ENCODE measurements at regions not wholly inside any gene's neighbourhood (a gene's known extent, or its start where the extent isn't known, plus 50 kb on each side); places are given as distances from the start of the nearest gene placed in this dataset.
"Not testable (repeated sequence)": the region's sequence is repeated elsewhere in the genome, so short reads cannot be mapped to it uniquely, and the experiment has no call there.

DNA sequence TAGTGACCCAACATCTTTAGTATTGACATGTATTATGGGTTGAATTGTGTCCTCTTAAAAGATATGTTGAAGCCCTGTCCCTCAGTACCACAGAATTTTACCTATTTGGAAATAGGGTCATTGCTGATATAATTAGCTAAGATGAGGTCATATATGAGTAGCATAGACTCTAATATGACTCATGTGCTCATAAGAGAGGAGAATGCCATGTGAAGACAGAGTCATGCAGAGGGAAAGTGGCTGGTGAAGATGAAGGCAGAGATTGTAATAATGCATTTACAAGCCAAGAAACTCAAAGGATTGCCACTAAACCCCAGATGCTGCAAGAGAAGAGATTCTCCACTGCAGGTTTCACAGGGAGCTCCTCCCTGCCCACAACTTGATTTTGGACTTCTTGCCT lies 496.4 kb downstream of the KIF20B start:
- DNase-seq, result no peak

DNA sequence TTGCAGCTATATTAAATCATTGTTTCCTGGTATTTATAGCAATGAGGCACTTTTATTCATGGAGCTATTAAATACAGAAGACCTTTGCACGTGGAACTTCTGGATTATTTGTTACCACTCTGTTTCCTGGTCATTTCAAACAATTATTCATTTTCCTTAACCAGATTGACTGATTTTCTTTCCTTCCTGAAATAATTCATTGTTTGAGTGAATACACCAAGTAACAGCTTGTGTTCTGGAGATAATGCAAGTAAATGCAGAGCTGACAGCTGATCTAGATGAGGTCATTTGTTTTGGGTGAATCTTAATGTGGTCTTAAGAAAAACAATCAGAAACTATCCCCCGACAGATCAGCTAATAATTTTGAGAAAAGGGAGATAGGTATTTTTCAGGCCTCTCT lies 497.7 kb downstream of the KIF20B start:
- DNase-seq, result no peak

DNA sequence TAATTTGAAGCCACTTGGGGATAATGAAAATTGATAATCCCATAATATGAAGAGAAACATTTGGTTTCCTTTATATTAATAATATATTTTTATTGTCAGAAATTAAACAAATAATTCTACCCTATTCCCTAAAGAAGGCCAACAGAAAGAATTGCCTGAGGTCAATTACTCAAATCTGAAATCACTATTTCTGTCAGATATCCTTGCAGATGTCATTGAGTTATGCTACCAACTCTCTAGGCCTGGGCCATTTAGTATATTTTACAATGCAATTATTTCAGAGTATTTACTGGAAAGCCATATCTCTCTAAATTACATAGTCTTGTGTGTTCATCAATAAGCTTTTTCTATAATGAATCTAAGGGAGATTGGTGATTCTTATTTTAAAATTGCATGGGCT lies 498.1 kb downstream of the KIF20B start:
- no peak for DNase-seq

DNA sequence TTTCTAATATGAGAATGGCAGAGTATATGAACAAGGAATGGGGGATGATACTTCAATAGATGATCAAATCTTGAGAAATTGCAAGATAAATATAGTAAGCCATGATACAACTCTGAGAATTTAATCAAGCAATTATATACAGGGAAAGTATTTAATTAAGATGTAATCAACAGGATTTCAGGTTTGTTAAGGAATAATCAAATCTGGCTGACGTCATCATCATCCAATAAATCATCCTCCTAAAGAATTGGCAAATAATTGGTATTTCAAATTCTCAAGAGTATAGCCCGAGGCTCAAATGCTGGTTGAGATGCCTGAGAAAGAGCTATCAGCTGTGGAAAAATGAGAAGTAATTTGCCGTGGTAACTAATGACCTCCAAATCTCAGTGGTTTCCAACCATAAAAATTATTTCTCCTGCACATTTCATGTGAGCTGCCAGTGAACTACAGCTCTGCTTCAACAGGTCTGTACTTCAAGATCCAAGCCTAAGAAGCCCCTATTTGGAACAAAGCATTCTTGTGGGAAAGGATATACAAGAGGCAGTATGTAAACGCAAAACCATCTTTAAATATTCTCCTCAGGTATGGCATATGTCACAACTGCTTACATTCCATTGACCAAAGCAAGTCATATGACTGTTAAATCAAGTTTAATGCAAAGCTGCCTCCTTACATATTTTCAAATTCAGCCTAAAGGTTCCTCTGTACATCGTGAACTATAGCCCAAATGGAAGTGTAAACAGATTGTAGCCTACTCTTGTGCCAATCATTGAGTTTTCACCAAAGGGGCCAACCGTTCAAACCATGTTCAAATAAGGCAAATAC lies 503.0 kb downstream of the KIF20B start:
- DNase-seq, result no peak

DNA sequence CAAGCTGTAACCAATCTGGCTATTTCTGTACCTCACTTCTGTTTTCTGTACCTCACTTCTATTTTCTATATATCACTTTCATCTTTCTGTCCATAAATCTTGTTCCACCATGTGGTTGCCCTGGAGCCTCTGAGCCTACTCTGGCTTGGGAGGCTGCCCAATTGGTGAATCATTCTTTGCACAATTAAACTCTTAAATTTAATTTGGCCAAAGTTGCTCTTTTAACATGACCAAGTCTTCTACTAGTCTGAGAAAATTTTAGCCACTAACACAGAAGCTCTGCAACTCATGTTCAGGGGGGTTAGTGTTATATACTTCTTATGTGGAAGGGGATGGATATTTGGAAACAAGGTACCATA lies 503.5 kb downstream of the KIF20B start:
- no peak for DNase-seq

DNA sequence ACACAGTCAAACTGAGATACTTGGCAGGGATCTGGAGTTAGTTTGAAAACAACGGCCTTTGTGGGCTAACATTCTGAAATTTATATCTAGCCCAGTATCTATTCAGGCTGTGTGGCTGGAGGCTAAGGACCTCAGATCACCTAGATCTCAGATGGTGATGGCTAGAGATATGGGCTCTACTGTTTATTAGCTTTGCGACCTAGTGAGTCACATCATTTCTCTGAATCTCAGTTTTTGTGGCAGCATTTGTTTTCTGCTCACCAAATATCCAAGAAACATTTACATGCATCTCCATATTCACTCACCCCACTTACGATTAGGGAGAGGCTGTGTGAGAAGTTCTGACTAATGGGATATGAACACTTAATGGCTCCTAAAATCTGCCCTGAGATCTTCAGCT lies 503.9 kb downstream of the KIF20B start:
- no peak for DNase-seq

DNA sequence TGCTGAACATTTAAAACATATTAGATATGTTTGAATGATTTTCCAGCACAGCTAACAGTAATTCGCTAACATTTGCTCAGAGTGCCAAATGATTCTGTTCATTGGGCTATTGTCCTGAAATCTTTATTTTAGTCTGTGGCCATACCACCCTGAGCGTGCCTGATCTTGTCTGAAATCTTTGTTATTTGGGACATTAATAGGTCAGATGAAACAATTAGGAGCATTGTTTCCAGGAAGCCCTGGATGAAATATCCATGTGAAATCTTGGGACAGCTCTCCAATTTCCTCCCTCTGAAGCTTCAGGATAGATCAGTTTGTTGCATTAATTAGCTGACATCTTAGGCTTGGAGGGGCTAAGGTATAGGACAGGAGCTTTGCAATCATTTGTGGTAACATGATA lies 512.0 kb downstream of the KIF20B start:
- no peak for DNase-seq

DNA sequence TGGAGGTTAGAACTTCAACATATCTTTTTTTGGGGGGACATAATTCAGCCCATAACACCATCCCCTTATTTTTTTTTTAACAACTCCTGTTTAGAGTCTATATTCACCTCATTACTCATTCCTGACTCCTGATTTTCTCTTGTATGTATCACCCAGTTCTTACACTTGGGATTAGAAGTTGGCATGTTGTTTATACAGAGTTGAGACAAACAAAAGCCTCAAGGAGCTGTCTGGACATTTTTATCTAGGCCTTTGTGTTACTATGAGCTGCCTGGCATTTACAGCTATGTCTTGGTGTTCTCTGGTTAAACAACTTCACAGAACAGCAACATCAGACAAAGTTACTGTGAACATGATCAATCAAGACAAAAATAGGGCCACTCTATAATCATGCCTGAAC lies 517.5 kb downstream of the KIF20B start:
- no peak for DNase-seq

DNA sequence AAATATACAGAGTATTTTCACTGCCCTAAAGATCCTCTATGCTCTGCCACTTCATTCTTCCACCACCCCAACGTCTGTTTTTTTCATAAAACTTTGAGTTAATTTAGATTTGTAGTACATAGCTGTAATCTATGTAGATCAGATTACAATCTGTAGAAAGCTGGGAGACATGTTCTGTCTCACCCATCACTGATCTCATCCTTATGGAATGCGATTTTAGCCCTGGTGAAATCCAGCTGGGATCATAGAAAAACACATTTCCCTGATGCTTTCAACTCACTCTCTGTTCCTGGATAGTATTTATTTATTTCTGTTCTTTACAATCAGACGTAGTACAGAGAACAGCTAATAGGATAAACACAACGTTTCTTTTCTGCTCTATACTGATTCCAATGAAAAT lies 521.0 kb downstream of the KIF20B start:
- no peak for DNase-seq

DNA sequence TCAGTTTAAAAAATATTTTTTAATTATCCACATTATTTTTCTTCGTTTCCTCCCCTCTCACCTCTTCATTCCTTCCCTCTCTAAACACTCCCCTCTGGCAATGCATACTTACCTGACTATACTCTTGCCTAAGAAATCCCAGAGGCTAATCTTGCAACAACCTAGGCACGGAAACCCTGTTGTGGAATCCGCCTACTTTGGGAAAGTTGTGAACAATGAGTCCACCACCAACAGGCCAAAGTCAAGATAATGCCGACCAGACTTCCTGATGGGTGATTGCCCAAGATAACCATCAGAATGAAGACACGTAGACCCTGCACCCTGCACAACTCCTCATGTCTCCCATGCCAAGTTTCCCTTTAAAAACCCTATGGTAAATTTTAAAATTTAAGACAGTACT lies 521.5 kb downstream of the KIF20B start:
- DNase-seq, result no peak

DNA sequence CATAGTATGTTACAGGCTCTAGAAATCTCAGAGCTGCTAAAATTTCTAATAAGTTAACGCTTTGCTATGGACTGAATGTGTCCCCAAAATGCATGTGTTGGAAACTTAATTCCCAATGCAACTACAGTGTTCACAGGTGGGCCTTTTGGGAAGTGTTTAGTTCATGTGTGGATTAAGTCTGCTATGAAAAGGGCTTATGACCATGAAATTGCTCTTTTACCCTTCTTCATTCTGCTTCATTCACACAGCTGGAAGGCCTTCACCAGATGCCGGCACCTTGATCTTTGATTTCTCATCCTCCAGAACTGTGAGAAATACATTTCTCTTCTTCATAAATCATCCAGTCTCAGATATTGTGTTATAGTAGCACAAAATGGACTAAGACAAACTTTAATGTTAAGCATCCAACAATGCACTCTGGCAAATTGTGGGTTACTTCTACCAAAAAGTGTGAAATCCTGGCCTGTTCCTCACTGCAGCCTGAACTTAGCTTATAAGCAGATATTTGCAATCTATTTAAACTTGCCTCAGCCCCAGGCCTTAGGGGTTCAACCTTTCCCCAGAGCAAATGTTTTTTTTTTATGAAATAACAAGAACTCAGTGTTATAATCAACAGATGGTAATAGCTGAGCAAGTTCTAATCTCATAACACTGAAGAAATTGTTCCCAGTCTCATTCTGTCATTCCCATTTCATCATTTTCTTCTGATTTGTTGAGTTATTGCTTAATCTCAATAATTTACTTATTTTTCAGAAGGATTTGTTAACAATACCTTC lies 523.6 kb downstream of the KIF20B start:
- no peak for DNase-seq

DNA sequence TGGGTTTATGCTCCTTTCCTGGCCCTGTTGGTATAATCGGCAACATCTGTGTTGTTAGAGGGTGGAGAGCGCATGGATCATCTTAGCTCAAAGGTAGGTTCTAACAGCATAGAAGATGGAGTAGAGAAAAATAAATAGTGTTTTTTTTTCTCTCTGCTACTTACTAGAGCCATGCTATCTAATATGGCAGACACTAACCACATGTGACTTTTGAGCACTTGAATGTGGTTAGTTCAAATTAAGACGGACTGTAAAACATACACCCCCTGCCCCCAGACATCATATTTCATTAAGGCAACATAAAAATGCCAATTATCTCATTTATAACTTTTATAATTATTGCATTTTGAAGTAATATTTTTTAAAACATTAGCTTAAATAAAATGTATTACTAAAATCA lies 525.1 kb downstream of the KIF20B start:
- DNase-seq, result no peak

DNA sequence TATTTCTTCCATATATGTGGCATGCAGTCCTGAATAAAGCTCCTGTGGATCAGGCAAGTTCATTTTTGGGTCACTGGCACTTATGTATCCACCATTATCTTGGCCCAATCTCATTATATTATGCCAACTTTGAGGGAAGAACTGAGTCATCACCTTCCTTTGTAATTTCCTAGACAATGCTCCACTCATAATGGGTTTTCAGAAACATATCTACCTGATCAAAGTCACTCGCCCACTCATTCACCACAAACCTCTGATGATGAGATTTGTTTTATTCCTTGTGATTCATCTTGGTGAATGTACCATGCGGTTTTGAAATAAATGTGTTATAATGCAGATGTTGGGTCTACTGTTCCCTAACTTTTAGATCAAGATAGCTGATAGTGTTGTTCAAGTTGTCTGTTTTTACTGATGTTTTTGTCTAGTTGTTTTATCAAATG lies 525.8 kb downstream of the KIF20B start:
- peak; percentile 78 for DNase-seq

DNA sequence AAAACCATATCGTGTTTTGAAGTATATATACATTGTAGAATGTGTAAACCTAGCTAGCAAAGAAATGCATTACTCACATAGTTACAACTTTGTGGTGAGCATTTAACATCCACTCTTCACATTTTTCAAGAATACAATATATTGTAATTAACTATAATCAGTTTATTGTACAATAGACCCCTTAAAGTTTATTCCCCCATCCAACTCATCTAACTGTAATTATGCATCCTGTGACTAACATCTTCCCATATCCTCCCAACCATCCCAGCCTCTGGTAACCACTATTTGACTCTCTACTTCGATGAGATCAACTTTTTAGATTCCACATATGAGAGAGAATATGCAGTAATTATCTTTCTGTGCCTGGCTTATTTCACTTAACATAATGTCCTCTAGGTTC lies 526.4 kb downstream of the KIF20B start:
- DNase-seq, result no peak

DNA sequence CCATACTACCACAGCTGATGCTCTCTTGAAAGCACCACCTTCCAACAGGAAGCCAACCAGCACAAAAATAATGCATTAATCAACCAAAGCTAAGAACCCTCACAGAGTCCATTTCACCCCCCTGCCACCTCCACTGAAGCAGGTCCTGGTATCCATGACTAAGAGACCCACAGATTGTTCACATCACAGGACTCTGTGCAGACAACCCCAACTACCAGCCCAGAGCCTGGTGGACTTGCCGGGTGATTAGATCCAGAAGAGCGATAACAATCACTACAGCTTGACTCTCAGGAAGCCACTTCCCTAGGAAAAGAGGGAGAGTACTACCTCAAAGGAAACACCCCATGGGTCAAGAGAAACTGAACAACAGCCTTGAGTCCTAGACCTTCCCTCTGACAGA lies 528.1 kb downstream of the KIF20B start:
- DNase-seq, result no peak

DNA sequence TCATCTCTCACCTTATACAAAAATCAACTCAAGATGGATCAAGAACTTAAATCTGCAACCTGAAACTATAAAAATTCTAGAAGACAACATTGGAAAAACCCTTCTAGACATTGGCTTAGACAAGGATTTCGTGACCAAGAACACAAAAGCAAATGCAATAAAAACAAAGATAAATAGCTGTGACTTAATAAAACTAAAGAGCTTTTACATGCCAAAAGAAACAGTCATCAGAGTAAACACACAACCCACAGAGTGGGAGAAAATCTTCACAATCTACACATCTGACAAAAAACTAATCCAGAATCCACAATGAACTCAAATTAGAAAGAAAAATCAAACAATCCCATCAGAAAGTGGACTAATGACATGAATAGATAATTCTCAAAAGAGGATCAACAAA lies 532.4 kb downstream of the KIF20B start:
- not testable (repeated sequence) for DNase-seq

DNA sequence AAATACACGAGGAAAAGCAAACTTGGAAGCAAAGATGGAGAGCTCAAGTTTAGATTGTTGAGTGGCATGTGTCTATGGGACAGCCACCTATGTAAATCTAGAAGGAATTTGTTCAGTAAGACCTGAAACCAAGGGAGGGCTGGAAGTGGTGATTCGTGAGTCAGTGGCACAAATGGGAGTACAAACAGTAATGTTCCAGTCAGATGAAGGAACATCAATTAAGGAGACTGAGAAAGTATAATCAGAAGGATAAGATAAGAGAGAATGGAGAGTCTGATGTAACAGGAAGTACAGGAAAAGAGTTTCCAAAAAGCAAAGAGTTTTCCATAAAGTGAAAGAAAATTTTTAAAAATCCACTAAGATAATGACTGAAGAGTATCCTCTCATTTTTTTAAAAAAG lies 544.2 kb downstream of the KIF20B start:
- no peak for DNase-seq

DNA sequence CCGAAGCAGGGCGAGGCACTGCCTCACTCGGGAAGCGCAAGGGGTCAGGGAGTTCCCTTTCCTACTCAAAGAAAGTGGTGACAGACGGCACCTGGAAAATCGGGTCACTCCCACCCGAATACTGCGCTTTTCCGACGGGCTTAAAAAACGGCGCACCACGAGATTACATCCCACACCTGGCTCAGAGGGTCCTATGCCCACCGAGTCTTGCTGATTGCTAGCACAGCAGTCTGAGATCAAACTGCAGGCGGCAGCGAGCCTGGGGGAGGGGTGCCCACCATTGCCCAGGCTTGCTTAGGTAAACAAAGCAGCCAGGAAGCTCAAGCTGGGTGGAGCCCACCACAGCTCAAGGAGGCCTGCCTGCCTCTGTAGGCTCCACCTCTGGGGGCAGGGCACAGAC lies 549.4 kb downstream of the KIF20B start:
- not testable (repeated sequence) for DNase-seq

DNA sequence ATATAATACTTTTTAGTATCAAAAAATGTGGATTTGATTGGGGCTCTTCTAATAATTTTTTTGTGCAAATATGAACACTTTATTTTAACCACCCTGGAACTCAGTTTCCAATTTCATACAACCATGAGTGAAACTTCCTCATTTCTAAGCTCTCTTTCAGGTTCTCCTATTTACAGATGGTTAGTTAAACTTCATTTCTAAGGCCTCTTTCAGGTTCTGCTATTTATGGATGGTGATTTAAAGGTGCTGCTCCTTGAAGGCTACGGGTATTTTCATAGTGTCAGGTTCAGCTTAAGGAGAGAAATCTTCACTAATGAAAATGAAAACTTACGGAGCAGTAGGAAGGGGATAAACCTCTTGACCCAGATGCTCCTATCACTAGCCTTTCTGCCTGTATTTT lies 568.3 kb downstream of the KIF20B start:
- DNase-seq, result no peak

DNA sequence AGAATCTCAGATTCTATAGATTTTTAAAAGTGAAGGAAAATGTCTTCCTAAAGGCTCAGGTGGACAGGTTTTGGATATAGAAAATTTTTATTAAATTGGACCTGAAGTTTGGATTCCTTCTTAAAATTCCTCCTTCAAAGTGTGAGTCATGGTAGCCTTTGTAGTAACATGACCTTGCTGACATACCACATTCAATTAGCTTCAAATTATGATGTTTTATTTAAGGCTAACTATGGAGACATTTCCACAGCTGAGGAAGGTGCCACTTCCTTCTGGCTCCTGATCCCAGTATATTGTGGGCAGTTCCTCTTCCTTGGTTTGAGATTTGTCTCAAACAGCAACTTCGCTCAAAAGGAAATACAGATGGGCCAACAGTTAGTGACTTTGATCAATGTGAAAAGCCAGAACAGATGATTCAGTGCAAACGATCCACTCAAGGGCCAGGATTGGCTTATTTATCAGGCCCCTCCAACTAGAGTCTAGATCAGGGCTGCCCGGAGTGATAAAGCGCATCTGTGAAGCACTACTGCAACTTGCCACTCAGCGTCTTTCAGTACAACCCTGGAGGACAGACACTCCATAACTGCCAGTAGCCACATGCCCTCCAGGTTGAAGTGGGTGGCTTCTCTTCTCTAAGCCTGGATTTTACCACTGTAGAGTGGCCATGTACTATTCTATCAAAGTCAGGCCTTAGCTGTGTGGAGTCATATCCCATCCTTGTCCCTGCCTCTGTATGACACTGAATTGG lies 573.5 kb downstream of the KIF20B start:
- no peak for DNase-seq

DNA sequence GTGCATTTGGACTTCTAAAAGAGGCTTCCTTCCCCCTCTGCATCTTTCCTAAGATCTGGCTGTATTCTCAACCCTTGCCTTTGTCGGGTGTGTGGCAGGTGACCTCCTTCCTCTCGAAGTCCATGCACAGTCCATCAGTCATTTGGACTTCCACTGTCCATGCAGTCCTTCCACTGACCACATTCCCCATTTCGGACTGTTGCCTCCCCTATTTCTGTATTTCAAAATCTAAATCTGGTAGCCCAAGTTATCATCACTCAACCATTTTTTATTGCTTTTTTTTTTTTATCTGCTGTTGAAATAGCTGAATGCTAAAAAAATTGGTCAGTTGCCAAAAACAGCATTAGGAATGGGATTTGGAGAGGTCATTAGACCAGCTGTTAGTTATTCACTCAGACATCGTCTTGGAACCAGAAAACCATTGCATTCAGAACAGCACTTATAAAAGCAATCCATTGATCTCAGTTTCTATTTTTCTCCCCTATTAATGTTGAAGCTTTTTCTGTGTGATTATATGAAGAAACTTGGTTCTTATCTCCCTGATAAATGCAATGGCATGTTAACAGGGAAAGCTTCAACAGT lies 575.6 kb downstream of the KIF20B start:
- no peak for DNase-seq

DNA sequence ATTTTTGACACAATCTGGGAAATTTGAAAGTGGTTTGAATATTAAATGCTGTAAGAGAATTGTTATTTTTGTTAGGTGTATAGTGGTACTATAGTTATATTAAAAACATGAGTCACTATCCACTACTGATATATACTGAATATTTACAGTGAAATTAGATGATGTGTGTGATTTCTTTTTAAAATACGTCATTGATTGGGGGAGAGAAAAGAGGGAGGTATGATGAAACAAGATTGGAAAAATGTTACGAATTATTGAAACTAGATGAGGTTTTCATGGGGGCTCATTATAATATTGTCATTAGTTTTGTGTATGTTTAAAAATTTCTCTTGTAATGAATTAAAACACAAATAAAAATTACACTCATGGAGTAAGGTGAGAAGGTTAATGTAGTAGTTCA lies 571.4 kb downstream of the HTR7 start:
- no peak for DNase-seq

DNA sequence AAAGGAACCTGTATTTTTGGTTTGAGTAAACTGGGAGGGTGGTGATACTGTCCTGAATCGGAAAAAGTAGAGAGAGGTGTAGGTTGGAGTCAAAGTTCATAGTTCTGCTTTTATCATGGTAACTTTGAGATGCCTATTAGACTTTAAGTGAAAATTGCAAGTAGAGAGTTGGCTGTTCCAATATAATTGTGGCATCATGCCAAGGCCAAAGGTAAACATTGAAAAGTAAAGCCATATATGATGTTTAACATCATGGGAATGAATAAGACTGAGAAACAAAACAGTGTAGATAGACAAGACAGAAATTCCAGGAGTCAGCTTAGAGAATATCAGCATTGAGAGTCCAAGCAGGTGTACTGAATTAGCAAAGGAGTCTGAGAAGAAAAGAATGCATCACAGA lies 570.9 kb downstream of the HTR7 start:
- DNase-seq, result no peak
